ENCODE measurements at regions not wholly inside any gene's neighbourhood (a gene's known extent, or its start where the extent isn't known, plus 50 kb on each side); places are given as distances from the start of the nearest gene placed in this dataset.

- TF ChIP-seq, protein P1, sequence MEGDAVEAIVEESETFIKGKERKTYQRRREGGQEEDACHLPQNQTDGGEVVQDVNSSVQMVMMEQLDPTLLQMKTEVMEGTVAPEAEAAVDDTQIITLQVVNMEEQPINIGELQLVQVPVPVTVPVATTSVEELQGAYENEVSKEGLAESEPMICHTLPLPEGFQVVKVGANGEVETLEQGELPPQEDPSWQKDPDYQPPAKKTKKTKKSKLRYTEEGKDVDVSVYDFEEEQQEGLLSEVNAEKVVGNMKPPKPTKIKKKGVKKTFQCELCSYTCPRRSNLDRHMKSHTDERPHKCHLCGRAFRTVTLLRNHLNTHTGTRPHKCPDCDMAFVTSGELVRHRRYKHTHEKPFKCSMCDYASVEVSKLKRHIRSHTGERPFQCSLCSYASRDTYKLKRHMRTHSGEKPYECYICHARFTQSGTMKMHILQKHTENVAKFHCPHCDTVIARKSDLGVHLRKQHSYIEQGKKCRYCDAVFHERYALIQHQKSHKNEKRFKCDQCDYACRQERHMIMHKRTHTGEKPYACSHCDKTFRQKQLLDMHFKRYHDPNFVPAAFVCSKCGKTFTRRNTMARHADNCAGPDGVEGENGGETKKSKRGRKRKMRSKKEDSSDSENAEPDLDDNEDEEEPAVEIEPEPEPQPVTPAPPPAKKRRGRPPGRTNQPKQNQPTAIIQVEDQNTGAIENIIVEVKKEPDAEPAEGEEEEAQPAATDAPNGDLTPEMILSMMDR (IDR thresholded peaks at IDR 0.05) = no peak
- TF ChIP-seq TEAD1 (CRISPR knock-in tag; IDR thresholded peaks at IDR 0.05) (no peak), ZNF263 (CRISPR knock-in tag; IDR thresholded peaks at IDR 0.05; ENCODE audit: low read depth) (no peak), TEAD4 (CRISPR knock-in tag; IDR thresholded peaks at IDR 0.05) (no peak), RELA (CRISPR knock-in tag; IDR thresholded peaks at IDR 0.05; ENCODE audit: borderline replicate concordance) (no peak), CREB1 (CRISPR knock-in tag; IDR thresholded peaks at IDR 0.05) (no peak), FOXK1 (CRISPR knock-in tag; IDR thresholded peaks at IDR 0.05) (no peak), ZNF317 (CRISPR knock-in tag; IDR thresholded peaks at IDR 0.05; ENCODE audit: borderline replicate concordance, low read depth) (no peak)
- TF ChIP-seq, protein P2, sequence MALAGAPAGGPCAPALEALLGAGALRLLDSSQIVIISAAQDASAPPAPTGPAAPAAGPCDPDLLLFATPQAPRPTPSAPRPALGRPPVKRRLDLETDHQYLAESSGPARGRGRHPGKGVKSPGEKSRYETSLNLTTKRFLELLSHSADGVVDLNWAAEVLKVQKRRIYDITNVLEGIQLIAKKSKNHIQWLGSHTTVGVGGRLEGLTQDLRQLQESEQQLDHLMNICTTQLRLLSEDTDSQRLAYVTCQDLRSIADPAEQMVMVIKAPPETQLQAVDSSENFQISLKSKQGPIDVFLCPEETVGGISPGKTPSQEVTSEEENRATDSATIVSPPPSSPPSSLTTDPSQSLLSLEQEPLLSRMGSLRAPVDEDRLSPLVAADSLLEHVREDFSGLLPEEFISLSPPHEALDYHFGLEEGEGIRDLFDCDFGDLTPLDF (CRISPR knock-in tag; IDR thresholded peaks at IDR 0.05) = no peak
- TF ChIP-seq, protein P3, sequence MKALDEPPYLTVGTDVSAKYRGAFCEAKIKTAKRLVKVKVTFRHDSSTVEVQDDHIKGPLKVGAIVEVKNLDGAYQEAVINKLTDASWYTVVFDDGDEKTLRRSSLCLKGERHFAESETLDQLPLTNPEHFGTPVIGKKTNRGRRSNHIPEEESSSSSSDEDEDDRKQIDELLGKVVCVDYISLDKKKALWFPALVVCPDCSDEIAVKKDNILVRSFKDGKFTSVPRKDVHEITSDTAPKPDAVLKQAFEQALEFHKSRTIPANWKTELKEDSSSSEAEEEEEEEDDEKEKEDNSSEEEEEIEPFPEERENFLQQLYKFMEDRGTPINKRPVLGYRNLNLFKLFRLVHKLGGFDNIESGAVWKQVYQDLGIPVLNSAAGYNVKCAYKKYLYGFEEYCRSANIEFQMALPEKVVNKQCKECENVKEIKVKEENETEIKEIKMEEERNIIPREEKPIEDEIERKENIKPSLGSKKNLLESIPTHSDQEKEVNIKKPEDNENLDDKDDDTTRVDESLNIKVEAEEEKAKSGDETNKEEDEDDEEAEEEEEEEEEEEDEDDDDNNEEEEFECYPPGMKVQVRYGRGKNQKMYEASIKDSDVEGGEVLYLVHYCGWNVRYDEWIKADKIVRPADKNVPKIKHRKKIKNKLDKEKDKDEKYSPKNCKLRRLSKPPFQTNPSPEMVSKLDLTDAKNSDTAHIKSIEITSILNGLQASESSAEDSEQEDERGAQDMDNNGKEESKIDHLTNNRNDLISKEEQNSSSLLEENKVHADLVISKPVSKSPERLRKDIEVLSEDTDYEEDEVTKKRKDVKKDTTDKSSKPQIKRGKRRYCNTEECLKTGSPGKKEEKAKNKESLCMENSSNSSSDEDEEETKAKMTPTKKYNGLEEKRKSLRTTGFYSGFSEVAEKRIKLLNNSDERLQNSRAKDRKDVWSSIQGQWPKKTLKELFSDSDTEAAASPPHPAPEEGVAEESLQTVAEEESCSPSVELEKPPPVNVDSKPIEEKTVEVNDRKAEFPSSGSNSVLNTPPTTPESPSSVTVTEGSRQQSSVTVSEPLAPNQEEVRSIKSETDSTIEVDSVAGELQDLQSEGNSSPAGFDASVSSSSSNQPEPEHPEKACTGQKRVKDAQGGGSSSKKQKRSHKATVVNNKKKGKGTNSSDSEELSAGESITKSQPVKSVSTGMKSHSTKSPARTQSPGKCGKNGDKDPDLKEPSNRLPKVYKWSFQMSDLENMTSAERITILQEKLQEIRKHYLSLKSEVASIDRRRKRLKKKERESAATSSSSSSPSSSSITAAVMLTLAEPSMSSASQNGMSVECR (CRISPR knock-in tag; IDR thresholded peaks at IDR 0.05; ENCODE audit: borderline replicate concordance) = no peak
- TF ChIP-seq, protein P4, sequence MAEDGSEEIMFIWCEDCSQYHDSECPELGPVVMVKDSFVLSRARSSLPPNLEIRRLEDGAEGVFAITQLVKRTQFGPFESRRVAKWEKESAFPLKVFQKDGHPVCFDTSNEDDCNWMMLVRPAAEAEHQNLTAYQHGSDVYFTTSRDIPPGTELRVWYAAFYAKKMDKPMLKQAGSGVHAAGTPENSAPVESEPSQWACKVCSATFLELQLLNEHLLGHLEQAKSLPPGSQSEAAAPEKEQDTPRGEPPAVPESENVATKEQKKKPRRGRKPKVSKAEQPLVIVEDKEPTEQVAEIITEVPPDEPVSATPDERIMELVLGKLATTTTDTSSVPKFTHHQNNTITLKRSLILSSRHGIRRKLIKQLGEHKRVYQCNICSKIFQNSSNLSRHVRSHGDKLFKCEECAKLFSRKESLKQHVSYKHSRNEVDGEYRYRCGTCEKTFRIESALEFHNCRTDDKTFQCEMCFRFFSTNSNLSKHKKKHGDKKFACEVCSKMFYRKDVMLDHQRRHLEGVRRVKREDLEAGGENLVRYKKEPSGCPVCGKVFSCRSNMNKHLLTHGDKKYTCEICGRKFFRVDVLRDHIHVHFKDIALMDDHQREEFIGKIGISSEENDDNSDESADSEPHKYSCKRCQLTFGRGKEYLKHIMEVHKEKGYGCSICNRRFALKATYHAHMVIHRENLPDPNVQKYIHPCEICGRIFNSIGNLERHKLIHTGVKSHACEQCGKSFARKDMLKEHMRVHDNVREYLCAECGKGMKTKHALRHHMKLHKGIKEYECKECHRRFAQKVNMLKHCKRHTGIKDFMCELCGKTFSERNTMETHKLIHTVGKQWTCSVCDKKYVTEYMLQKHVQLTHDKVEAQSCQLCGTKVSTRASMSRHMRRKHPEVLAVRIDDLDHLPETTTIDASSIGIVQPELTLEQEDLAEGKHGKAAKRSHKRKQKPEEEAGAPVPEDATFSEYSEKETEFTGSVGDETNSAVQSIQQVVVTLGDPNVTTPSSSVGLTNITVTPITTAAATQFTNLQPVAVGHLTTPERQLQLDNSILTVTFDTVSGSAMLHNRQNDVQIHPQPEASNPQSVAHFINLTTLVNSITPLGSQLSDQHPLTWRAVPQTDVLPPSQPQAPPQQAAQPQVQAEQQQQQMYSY (CRISPR knock-in tag; IDR thresholded peaks at IDR 0.05) = no peak
- TF ChIP-seq, protein P5, sequence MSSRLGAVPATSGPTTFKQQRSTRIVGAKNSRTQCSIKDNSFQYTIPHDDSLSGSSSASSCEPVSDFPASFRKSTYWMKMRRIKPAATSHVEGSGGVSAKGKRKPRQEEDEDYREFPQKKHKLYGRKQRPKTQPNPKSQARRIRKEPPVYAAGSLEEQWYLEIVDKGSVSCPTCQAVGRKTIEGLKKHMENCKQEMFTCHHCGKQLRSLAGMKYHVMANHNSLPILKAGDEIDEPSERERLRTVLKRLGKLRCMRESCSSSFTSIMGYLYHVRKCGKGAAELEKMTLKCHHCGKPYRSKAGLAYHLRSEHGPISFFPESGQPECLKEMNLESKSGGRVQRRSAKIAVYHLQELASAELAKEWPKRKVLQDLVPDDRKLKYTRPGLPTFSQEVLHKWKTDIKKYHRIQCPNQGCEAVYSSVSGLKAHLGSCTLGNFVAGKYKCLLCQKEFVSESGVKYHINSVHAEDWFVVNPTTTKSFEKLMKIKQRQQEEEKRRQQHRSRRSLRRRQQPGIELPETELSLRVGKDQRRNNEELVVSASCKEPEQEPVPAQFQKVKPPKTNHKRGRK (CRISPR knock-in tag; IDR thresholded peaks at IDR 0.05; ENCODE audit: borderline replicate concordance) = no peak
Observed at GRCh38 chr17:72458301-72458700, 337.5 kb downstream of the SOX9 start.

Measured in WTC11 (cell line).